Glutamatergic neuron (in vitro differentiated cells): ENCODE measurements at regions not wholly inside any gene's neighbourhood (a gene's known extent, or its start where the extent isn't known, plus 50 kb on each side); places are given as distances from the start of the nearest gene placed in this dataset.

Source experiments
- DNase-seq: peaks from one replicate; pipeline ENCODE4 v3.0.0; 2022
- H3K27ac Mint-ChIP-seq: one replicate; pipeline ENCODE4 v1.8.0; 2020; ENCODE audit warnings: mild to moderate bottlenecking, mixed read lengths, inconsistent platforms; ENCODE audit not compliant: unreplicated experiment
- H3K27me3 Mint-ChIP-seq: one replicate; pipeline ENCODE4 v1.8.0; 2020; ENCODE audit warnings: mild to moderate bottlenecking, moderate library complexity, mixed read lengths, inconsistent platforms; ENCODE audit not compliant: unreplicated experiment
- H3K36me3 Mint-ChIP-seq: one replicate; pipeline ENCODE4 v1.8.0; 2020; ENCODE audit warnings: mild to moderate bottlenecking, mixed read lengths, inconsistent platforms; ENCODE audit not compliant: unreplicated experiment
- H3K4me1 Mint-ChIP-seq: one replicate; pipeline ENCODE4 v1.8.0; 2020; ENCODE audit warnings: mild to moderate bottlenecking, low read depth, mixed read lengths, inconsistent platforms; ENCODE audit not compliant: unreplicated experiment
- H3K4me3 Mint-ChIP-seq: one replicate; pipeline ENCODE4 v1.8.0; 2020; ENCODE audit warnings: mild to moderate bottlenecking, mixed read lengths, inconsistent platforms; ENCODE audit not compliant: unreplicated experiment
- H3K9me3 Mint-ChIP-seq: one replicate; pipeline ENCODE4 v1.8.0; 2020; ENCODE audit warnings: mild to moderate bottlenecking, moderate library complexity, mixed read lengths, inconsistent platforms; ENCODE audit not compliant: unreplicated experiment
- TF ChIP-seq, protein P1 (sequence below): fragments of 200-600 bp; sonication (generic); IDR thresholded peaks from one replicate; pipeline ENCODE4 v1.5.0; 2021; ENCODE audit not compliant: partially characterized antibody, unreplicated experiment

GRCh38 chr4:3364199-3364598, 71.4 kb downstream of the RGS12 start:
- no peak for DNase-seq
- peaks cover 40% of the 10 kb centered on the region for H3K4me1 Mint-ChIP-seq
- peaks cover 14% of the 10 kb centered on the region for H3K27me3 Mint-ChIP-seq
- no peak overlapping the region for H3K4me3 Mint-ChIP-seq
- H3K27ac Mint-ChIP-seq, result no peak overlapping the region
- H3K36me3 Mint-ChIP-seq, result no peaks in the 10 kb centered on the region
- H3K9me3 Mint-ChIP-seq, result peaks cover 14% of the 10 kb centered on the region
- TF ChIP-seq, protein P1, sequence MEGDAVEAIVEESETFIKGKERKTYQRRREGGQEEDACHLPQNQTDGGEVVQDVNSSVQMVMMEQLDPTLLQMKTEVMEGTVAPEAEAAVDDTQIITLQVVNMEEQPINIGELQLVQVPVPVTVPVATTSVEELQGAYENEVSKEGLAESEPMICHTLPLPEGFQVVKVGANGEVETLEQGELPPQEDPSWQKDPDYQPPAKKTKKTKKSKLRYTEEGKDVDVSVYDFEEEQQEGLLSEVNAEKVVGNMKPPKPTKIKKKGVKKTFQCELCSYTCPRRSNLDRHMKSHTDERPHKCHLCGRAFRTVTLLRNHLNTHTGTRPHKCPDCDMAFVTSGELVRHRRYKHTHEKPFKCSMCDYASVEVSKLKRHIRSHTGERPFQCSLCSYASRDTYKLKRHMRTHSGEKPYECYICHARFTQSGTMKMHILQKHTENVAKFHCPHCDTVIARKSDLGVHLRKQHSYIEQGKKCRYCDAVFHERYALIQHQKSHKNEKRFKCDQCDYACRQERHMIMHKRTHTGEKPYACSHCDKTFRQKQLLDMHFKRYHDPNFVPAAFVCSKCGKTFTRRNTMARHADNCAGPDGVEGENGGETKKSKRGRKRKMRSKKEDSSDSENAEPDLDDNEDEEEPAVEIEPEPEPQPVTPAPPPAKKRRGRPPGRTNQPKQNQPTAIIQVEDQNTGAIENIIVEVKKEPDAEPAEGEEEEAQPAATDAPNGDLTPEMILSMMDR, result no peak

- H3K9me3 Mint-ChIP-seq, result peaks cover 14% of the 10 kb centered on the region
- TF ChIP-seq, protein P1, result no peak
- H3K27ac Mint-ChIP-seq, result no peak overlapping the region
- H3K27me3 Mint-ChIP-seq, result peaks cover 14% of the 10 kb centered on the region
- H3K4me1 Mint-ChIP-seq, result peaks cover 46% of the 10 kb centered on the region
- H3K36me3 Mint-ChIP-seq, result no peaks in the 10 kb centered on the region
- H3K4me3 Mint-ChIP-seq, result no peak overlapping the region
- DNase-seq, result no peak
Measured at GRCh38 chr4:3364634-3365314, 72.0 kb downstream of the RGS12 start.

GRCh38 chr4:3365326-3365725, 72.5 kb downstream of the RGS12 start:
- Mint-ChIP-seq H3K27me3 (peaks cover 14% of the 10 kb centered on the region), H3K27ac (peak overlapping the region; percentile 28), H3K36me3 (no peaks in the 10 kb centered on the region), H3K4me1 (peaks cover 50% of the 10 kb centered on the region), H3K4me3 (no peak overlapping the region), H3K9me3 (peaks cover 14% of the 10 kb centered on the region)
- TF ChIP-seq, protein P1, result no peak
- no peak for DNase-seq

DNA sequence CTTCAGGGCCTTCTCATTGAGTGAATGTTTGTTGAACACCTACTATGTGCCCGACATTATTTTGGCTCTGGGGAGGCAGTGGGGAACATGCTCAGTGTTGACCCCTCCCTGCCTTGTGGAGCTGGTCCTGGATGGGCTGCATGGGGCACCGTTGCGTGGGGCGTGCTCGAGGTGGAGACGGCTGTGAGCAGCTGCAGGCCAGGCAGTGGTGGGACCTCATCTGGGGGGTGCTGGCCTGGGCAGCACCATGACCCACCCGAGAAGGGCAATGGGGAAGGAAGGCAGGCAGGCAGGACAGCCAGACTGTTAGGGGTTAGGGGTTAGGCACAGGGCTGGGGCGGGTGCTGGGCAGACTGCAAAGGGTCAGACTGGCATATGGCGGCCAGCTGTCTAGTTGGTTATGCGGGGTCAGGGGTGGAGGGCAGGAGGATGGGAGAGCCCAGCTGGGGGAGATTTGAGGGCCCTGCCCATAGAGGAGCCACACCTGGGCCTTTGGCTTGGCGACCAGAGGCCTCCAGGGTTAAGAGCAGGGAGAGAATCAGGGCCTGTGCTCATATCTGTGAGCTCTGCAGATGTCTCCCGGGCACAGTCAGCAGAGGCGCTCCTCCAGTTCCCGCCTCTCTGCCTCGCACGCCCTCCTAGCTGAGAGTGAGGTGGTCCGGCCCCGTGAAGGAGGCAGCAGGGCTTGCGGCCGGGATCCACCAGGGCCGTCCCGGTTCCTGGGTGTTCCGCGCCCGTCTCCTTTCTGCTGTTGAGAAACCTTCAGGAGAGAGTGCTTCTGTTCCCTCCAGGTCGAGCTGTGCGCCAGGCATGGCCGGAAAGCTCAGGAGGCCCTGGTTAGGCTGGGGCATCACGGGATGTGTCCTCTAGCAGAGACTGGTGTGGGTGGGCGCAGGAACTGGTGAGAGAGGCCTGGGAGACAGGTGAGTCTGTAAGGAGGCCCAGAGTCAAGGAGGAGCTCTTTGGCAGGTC, 73.3 kb downstream of the RGS12 start:
- DNase-seq, result no peak
- Mint-ChIP-seq H3K27ac (peak overlapping the region; percentile 28), H3K27me3 (peaks cover 14% of the 10 kb centered on the region), H3K4me3 (no peak overlapping the region), H3K9me3 (peaks cover 12% of the 10 kb centered on the region), H3K4me1 (peaks cover 53% of the 10 kb centered on the region), H3K36me3 (no peaks in the 10 kb centered on the region)
- TF ChIP-seq, protein P1, result no peak
